ENCODE measurements at regions not wholly inside any gene's neighbourhood (a gene's known extent, or its start where the extent isn't known, plus 50 kb on each side); places are given as distances from the start of the nearest gene placed in this dataset.
"Not testable (repeated sequence)": the region's sequence is repeated elsewhere in the genome, so short reads cannot be mapped to it uniquely, and the experiment has no call there.

GRCh38 chr16:86734543-86735460, 156.5 kb downstream of the FOXL1 start:
- no peak overlapping the region for H3K4me3 ChIP-seq (ENCODE audit: control insufficient read depth, low read depth, low read length)
- DNase-seq (ENCODE audit: low read depth), result no peak
- no peak for TF ChIP-seq CTCF (conservative IDR thresholded peaks at IDR 0.05; ENCODE audit: control insufficient read depth, insufficient read depth, low read depth, low read length)

- DNase-seq (ENCODE audit: low read depth), result no peak
- H3K4me3 ChIP-seq (ENCODE audit: control insufficient read depth, low read depth, low read length), result no peak overlapping the region
- TF ChIP-seq CTCF (conservative IDR thresholded peaks at IDR 0.05; ENCODE audit: control insufficient read depth, insufficient read depth, low read depth, low read length), result no peak
Observed at GRCh38 chr16:86735727-86736126, 157.4 kb downstream of the FOXL1 start.

- DNase-seq (ENCODE audit: low read depth), result no peak
- no peak overlapping the region for H3K4me3 ChIP-seq (ENCODE audit: control insufficient read depth, low read depth, low read length)
- no peak for TF ChIP-seq CTCF (conservative IDR thresholded peaks at IDR 0.05; ENCODE audit: control insufficient read depth, insufficient read depth, low read depth, low read length)
Observed at GRCh38 chr16:86736502-86736901, 158.2 kb downstream of the FOXL1 start.

- DNase-seq (ENCODE audit: low read depth), result no peak
- no peak overlapping the region for H3K4me3 ChIP-seq (ENCODE audit: control insufficient read depth, low read depth, low read length)
- TF ChIP-seq CTCF (conservative IDR thresholded peaks at IDR 0.05; ENCODE audit: control insufficient read depth, insufficient read depth, low read depth, low read length), result no peak
Observed at GRCh38 chr16:86737083-86737482, 158.7 kb downstream of the FOXL1 start.

- DNase-seq (ENCODE audit: low read depth), result not testable (repeated sequence)
Observed at GRCh38 chr16:86738322-86738721, 160.0 kb downstream of the FOXL1 start.

GRCh38 chr16:86739178-86739577, 160.8 kb downstream of the FOXL1 start:
- no peak for DNase-seq (ENCODE audit: low read depth)
- TF ChIP-seq CTCF (conservative IDR thresholded peaks at IDR 0.05; ENCODE audit: control insufficient read depth, insufficient read depth, low read depth, low read length), result no peak
- no peak overlapping the region for H3K4me3 ChIP-seq (ENCODE audit: control insufficient read depth, low read depth, low read length)

More at GRCh38 chr16:86738322-86738721, 160.0 kb downstream of the FOXL1 start:
- not testable (repeated sequence) for H3K4me3 ChIP-seq (ENCODE audit: control insufficient read depth, low read depth, low read length)

- no peak for DNase-seq (ENCODE audit: low read depth)
- no peak overlapping the region for H3K4me3 ChIP-seq (ENCODE audit: control insufficient read depth, low read depth, low read length)
- no peak for TF ChIP-seq CTCF (conservative IDR thresholded peaks at IDR 0.05; ENCODE audit: control insufficient read depth, insufficient read depth, low read depth, low read length)
Observed at GRCh38 chr16:86739808-86740207, 161.5 kb downstream of the FOXL1 start.

Data from fibroblast of mammary gland (primary cell).